ENCODE measurements at regions not wholly inside any gene's neighbourhood (a gene's known extent, or its start where the extent isn't known, plus 50 kb on each side); places are given as distances from the start of the nearest gene placed in this dataset.

- WGBS, 2 experiments (ENCODE audit: extremely low coverage in 1 of 2, insufficient coverage in 1 of 2, insufficient read length in 1 of 2, insufficient replicate concordance in 2 of 2, low coverage in 1 of 2, low lambda C conversion rate in 2 of 2, missing lambda C conversion rate in 1 of 2) = 76% methylated on average over 2 of the region's 2 CpGs; no CpG with 5 or more reads in 1 of the 2 experiments
- H2BK12ac ChIP-seq (ENCODE audit: low read depth, low read length) = no peak overlapping the region
- H3K9ac ChIP-seq (replicated peaks in 1 of 4; ENCODE audit: extremely low read depth in 1 of 4, low read depth in 3 of 4, low read length in 3 of 4) = no peak overlapping the region
- H2BK120ac ChIP-seq (replicated peaks; ENCODE audit: low read depth, low read length) = no peak overlapping the region
- no peak overlapping the region for H3K4me2 ChIP-seq (ENCODE audit: insufficient read depth in 1 of 2, low read depth in 2 of 2, low read length in 2 of 2)
- no peak overlapping the region for H2BK20ac ChIP-seq (ENCODE audit: low read length)
- H3K9me3 ChIP-seq (ENCODE audit: insufficient read depth in 2 of 2, low read depth in 1 of 2, low read length in 1 of 2) = peaks cover 0 to 3% of the 10 kb centered on the region in 2 experiments; a peak in 1 of 4 replicates
- no peak overlapping the region for H4K91ac ChIP-seq (replicated peaks; ENCODE audit: insufficient read length, low read length)
- no peak overlapping the region for H2BK15ac ChIP-seq (ENCODE audit: low read length)
- DNase-seq (ENCODE audit: low read depth in 1 of 2, low spot score in 2 of 2) = no peak
- no peak overlapping the region; the same call in 1 of the 2 replicates for H2BK5ac ChIP-seq (ENCODE audit: low read depth, low read length)
- CTCF ChIA-PET (ENCODE audit: partially characterized antibody) = interaction anchor here (0.6 to 2.1 kb wide), 15 partner anchors 8 to 711 kb away, joined by 3 to 8 read pairs (median 3); no protein-coding TSS in a partner anchor
- no peak overlapping the region for H3K14ac ChIP-seq (ENCODE audit: insufficient read length)
- H3K18ac ChIP-seq (ENCODE audit: extremely low read depth, low read length) = no peak overlapping the region
- no peak overlapping the region for H4K5ac ChIP-seq (ENCODE audit: insufficient read length, low read depth, low read length)
- H2AFZ ChIP-seq (ENCODE audit: low read length) = no peak overlapping the region
- no peak overlapping the region for H3K23ac ChIP-seq (ENCODE audit: insufficient read length)
- no peak overlapping the region for H3K4ac ChIP-seq (replicated peaks; ENCODE audit: insufficient read length, low read depth, low read length)
- H3K79me2 ChIP-seq (ENCODE audit: control insufficient read depth in 1 of 2, insufficient read depth in 2 of 2, low read length in 2 of 2) = no peaks in the 10 kb centered on the region
- H4K8ac ChIP-seq (ENCODE audit: extremely low read depth, insufficient read depth, low read length) = no peak overlapping the region
- no peaks in the 10 kb centered on the region; a peak in 1 of 7 replicates for H3K27me3 ChIP-seq (replicated peaks in 1 of 4; ENCODE audit: control insufficient read depth in 3 of 4, extremely low read depth in 1 of 4, insufficient read depth in 3 of 4, low read length in 3 of 4)
- no peak overlapping the region for H3K56ac ChIP-seq (replicated peaks; ENCODE audit: insufficient read length, low read depth, low read length)
- H3K4me1 ChIP-seq (replicated peaks in 1 of 4; ENCODE audit: control insufficient read depth in 3 of 4, insufficient read depth in 4 of 4, low read length in 3 of 4) = peaks cover 0 to 5% (median 0%) of the 10 kb centered on the region in 4 experiments; a peak in 2 of 7 replicates
- H3K23me2 ChIP-seq (ENCODE audit: low read depth, low read length) = no peaks in the 10 kb centered on the region
- no peak overlapping the region for H3K27ac ChIP-seq (ENCODE audit: low read depth, low read length)
- no peak overlapping the region for H2AK5ac ChIP-seq (ENCODE audit: low read depth, low read length)
- FAIRE-seq = no peak
- H3K79me1 ChIP-seq (ENCODE audit: low read depth, low read length) = no peaks in the 10 kb centered on the region
- POLR2A ChIA-PET (ENCODE audit: partially characterized antibody) = no interaction called here
- H3K36me3 ChIP-seq (ENCODE audit: control insufficient read depth in 2 of 4, insufficient read depth in 4 of 4, low read length in 3 of 4) = no peaks in the 10 kb centered on the region
- no peaks in the 10 kb centered on the region for H4K20me1 ChIP-seq (replicated peaks in 1 of 2; ENCODE audit: control insufficient read depth in 1 of 2, insufficient read depth in 2 of 2, low read length in 2 of 2)
- no peak overlapping the region for H3K4me3 ChIP-seq (ENCODE audit: extremely low read depth in 1 of 4, insufficient read depth in 2 of 4, low read depth in 3 of 4, low read length in 4 of 4)
Observed at GRCh38 chr2:168328421-168328820, 81.0 kb upstream of the STK39 start.
